ENCODE measurements at regions not wholly inside any gene's neighbourhood (a gene's known extent, or its start where the extent isn't known, plus 50 kb on each side); places are given as distances from the start of the nearest gene placed in this dataset.

DNA sequence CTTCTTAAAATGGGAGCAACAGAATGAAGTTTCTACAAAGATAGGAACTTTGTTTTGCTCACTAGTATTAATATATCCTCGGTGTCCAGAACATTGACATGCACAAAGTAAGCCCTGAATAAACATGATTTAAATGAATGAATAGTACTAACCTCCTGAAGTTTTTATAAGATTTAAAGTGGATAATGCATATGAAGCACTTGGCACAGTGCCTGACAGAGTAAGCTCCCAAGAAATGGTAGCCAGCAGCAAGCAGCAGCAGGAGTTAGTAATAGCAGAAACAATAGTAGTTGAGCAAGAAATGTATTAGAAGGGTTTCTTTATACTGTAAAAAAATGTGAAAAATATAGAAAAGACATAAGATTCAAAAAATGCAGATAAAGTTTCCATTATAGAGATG is 258.1 kb upstream of the C1orf87 start (continued):
- no peak for TF ChIP-seq ZSCAN23 (tag by site-specific recombination; IDR thresholded peaks at IDR 0.05)
- TF ChIP-seq ZNF350 (tag by site-specific recombination; IDR thresholded peaks at IDR 0.05): no peak
- no peak for TF ChIP-seq ZNF624 (tag by site-specific recombination; IDR thresholded peaks at IDR 0.05)
- TF ChIP-seq, protein P1, sequence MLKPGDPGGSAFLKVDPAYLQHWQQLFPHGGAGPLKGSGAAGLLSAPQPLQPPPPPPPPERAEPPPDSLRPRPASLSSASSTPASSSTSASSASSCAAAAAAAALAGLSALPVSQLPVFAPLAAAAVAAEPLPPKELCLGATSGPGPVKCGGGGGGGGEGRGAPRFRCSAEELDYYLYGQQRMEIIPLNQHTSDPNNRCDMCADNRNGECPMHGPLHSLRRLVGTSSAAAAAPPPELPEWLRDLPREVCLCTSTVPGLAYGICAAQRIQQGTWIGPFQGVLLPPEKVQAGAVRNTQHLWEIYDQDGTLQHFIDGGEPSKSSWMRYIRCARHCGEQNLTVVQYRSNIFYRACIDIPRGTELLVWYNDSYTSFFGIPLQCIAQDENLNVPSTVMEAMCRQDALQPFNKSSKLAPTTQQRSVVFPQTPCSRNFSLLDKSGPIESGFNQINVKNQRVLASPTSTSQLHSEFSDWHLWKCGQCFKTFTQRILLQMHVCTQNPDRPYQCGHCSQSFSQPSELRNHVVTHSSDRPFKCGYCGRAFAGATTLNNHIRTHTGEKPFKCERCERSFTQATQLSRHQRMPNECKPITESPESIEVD (tag by site-specific recombination; IDR thresholded peaks at IDR 0.05): no peak
- TF ChIP-seq, protein P2, sequence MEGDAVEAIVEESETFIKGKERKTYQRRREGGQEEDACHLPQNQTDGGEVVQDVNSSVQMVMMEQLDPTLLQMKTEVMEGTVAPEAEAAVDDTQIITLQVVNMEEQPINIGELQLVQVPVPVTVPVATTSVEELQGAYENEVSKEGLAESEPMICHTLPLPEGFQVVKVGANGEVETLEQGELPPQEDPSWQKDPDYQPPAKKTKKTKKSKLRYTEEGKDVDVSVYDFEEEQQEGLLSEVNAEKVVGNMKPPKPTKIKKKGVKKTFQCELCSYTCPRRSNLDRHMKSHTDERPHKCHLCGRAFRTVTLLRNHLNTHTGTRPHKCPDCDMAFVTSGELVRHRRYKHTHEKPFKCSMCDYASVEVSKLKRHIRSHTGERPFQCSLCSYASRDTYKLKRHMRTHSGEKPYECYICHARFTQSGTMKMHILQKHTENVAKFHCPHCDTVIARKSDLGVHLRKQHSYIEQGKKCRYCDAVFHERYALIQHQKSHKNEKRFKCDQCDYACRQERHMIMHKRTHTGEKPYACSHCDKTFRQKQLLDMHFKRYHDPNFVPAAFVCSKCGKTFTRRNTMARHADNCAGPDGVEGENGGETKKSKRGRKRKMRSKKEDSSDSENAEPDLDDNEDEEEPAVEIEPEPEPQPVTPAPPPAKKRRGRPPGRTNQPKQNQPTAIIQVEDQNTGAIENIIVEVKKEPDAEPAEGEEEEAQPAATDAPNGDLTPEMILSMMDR (tag by site-specific recombination; IDR thresholded peaks at IDR 0.05): no peak
- no peak for TF ChIP-seq ZNF626 (tag by site-specific recombination; IDR thresholded peaks at IDR 0.05)
- no peak for TF ChIP-seq ZNF174 (tag by site-specific recombination; IDR thresholded peaks at IDR 0.05)

DNA sequence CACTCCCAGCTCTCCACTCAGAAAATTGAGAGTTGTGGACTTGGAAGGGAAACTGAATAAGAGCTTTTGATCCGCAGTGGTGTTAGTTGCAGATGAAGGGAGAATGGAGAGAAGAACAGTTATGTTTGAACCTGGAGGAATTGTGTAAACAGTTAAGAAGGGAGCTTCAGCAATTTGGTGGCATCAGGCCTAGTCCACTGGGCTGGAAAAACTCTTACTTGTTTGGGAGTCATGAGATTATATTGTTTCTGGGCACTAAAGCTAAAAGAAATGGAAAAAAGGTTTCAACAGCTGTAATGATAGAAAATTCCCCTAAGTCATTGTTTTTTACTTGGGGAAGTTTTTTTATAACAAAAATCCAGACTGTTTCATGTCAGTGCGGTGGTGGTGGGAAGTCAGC is 256.1 kb upstream of the C1orf87 start:
- Histone ChIP-seq H3K9me3 (ENCODE audit: control insufficient read depth, insufficient read depth, low read depth, low read length) (no peaks in the 10 kb centered on the region), H3K27ac (ENCODE audit: extremely low read depth, low read depth, low read length) (no peak overlapping the region), H3K4me3 (ENCODE audit: low read depth, low read length) (no peak overlapping the region), H3K36me3 (ENCODE audit: control insufficient read depth in 2 of 2, insufficient read depth in 1 of 2, low read length in 2 of 2) (no peaks in the 10 kb centered on the region), H3K4me1 (ENCODE audit: control insufficient read depth, insufficient read depth, low read length) (no peaks in the 10 kb centered on the region)
- POLR2A ChIA-PET: no interaction called here
- CTCF ChIA-PET: no interaction called here
- TF ChIP-seq ZSCAN16 (tag by site-specific recombination; IDR thresholded peaks at IDR 0.05) (no peak), YY1 (tag by site-specific recombination; IDR thresholded peaks at IDR 0.05) (no peak), TRIM28 (IDR thresholded peaks at IDR 0.05; ENCODE audit: borderline replicate concordance, low read length) (no peak), ZBTB8A (tag by site-specific recombination; IDR thresholded peaks at IDR 0.05) (no peak), ZNF416 (tag by site-specific recombination; IDR thresholded peaks at IDR 0.05) (no peak), ZNF600 (tag by site-specific recombination; IDR thresholded peaks at IDR 0.05) (no peak), ZNF473 (tag by site-specific recombination; IDR thresholded peaks at IDR 0.05) (no peak), ZNF529 (tag by site-specific recombination; IDR thresholded peaks at IDR 0.05; ENCODE audit: insufficient replicate concordance) (no peak), ZNF114 (tag by site-specific recombination; IDR thresholded peaks at IDR 0.05) (no peak), ZNF544 (tag by site-specific recombination; IDR thresholded peaks at IDR 0.05) (no peak), ZNF843 (tag by site-specific recombination; IDR thresholded peaks at IDR 0.05) (no peak), YY2 (tag by site-specific recombination; IDR thresholded peaks at IDR 0.05) (no peak), WT1 (tag by site-specific recombination; IDR thresholded peaks at IDR 0.05) (no peak)
- TF ChIP-seq, protein P3, sequence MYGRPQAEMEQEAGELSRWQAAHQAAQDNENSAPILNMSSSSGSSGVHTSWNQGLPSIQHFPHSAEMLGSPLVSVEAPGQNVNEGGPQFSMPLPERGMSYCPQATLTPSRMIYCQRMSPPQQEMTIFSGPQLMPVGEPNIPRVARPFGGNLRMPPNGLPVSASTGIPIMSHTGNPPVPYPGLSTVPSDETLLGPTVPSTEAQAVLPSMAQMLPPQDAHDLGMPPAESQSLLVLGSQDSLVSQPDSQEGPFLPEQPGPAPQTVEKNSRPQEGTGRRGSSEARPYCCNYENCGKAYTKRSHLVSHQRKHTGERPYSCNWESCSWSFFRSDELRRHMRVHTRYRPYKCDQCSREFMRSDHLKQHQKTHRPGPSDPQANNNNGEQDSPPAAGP (tag by site-specific recombination; IDR thresholded peaks at IDR 0.05): no peak
- TF ChIP-seq, protein P4, sequence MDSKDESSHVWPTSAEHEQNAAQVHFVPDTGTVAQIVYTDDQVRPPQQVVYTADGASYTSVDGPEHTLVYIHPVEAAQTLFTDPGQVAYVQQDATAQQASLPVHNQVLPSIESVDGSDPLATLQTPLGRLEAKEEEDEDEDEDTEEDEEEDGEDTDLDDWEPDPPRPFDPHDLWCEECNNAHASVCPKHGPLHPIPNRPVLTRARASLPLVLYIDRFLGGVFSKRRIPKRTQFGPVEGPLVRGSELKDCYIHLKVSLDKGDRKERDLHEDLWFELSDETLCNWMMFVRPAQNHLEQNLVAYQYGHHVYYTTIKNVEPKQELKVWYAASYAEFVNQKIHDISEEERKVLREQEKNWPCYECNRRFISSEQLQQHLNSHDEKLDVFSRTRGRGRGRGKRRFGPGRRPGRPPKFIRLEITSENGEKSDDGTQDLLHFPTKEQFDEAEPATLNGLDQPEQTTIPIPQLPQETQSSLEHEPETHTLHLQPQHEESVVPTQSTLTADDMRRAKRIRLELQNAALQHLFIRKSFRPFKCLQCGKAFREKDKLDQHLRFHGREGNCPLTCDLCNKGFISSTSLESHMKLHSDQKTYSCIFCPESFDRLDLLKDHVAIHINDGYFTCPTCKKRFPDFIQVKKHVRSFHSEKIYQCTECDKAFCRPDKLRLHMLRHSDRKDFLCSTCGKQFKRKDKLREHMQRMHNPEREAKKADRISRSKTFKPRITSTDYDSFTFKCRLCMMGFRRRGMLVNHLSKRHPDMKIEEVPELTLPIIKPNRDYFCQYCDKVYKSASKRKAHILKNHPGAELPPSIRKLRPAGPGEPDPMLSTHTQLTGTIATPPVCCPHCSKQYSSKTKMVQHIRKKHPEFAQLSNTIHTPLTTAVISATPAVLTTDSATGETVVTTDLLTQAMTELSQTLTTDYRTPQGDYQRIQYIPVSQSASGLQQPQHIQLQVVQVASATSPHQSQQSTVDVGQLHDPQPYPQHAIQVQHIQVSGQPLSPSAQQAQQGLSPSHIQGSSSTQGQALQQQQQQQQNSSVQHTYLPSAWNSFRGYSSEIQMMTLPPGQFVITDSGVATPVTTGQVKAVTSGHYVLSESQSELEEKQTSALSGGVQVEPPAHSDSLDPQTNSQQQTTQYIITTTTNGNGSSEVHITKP (tag by site-specific recombination; IDR thresholded peaks at IDR 0.05): no peak
- TF ChIP-seq, protein P5, sequence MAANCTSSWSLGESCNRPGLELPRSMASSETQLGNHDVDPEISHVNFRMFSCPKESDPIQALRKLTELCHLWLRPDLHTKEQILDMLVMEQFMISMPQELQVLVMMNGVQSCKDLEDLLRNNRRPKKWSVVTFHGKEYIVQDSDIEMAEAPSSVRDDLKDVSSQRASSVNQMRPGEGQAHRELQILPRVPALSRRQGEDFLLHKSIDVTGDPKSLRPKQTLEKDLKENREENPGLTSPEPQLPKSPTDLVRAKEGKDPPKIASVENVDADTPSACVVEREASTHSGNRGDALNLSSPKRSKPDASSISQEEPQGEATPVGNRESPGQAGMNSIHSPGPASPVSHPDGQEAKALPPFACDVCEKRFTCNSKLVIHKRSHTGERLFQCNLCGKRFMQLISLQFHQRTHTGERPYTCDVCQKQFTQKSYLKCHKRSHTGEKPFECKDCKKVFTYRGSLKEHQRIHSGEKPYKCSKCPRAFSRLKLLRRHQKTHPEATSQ (tag by site-specific recombination; IDR thresholded peaks at IDR 0.05): no peak
- TF ChIP-seq, protein P6, sequence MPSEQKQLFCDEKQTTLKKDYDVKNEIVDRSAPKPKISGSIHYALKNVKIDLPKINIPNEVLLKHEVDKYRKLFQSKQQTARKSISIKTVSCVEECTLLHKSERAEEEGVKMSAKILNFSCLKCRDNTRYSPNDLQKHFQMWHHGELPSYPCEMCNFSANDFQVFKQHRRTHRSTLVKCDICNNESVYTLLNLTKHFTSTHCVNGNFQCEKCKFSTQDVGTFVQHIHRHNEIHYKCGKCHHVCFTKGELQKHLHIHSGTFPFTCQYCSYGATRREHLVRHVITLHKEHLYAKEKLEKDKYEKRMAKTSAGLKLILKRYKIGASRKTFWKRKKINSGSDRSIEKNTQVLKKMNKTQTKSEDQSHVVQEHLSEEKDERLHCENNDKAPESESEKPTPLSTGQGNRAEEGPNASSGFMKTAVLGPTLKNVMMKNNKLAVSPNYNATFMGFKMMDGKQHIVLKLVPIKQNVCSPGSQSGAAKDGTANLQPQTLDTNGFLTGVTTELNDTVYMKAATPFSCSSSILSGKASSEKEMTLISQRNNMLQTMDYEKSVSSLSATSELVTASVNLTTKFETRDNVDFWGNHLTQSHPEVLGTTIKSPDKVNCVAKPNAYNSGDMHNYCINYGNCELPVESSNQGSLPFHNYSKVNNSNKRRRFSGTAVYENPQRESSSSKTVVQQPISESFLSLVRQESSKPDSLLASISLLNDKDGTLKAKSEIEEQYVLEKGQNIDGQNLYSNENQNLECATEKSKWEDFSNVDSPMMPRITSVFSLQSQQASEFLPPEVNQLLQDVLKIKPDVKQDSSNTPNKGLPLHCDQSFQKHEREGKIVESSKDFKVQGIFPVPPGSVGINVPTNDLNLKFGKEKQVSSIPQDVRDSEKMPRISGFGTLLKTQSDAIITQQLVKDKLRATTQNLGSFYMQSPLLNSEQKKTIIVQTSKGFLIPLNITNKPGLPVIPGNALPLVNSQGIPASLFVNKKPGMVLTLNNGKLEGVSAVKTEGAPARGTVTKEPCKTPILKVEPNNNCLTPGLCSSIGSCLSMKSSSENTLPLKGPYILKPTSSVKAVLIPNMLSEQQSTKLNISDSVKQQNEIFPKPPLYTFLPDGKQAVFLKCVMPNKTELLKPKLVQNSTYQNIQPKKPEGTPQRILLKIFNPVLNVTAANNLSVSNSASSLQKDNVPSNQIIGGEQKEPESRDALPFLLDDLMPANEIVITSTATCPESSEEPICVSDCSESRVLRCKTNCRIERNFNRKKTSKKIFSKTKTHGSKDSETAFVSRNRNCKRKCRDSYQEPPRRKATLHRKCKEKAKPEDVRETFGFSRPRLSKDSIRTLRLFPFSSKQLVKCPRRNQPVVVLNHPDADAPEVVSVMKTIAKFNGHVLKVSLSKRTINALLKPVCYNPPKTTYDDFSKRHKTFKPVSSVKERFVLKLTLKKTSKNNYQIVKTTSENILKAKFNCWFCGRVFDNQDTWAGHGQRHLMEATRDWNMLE (tag by site-specific recombination; conservative IDR thresholded peaks at IDR 0.05; ENCODE audit: low read depth): no peak

Data from HEK293 (cell line).